Duodenal mucosa (tissue), 2 donors: ENCODE measurements at regions not wholly inside any gene's neighbourhood (a gene's known extent, or its start where the extent isn't known, plus 50 kb on each side); places are given as distances from the start of the nearest gene placed in this dataset.

Experiments used
- H3K27ac ChIP-seq: one replicate; pipeline ENCODE4 v1.7.0; 2013; ENCODE audit warnings: low read depth, low read length
- H3K27me3 ChIP-seq, 2 donors: one replicate each; pipeline ENCODE4 v1.7.0; 2013; ENCODE audit warnings: low read length in 2 of 2, control low read depth in 1 of 2; ENCODE audit not compliant: insufficient read depth in 2 of 2, control insufficient read depth in 1 of 2
- H3K36me3 ChIP-seq, 2 donors: one replicate each; pipeline ENCODE4 v1.7.0; 2013; ENCODE audit warnings: low read length in 2 of 2, control low read depth in 1 of 2; ENCODE audit not compliant: insufficient read depth in 2 of 2, control insufficient read depth in 1 of 2
- H3K4me1 ChIP-seq, 2 donors: one replicate each; pipeline ENCODE4 v1.7.0; 2013; ENCODE audit warnings: low read length in 2 of 2, control low read depth in 1 of 2; ENCODE audit not compliant: insufficient read depth in 2 of 2, control insufficient read depth in 1 of 2
- H3K4me3 ChIP-seq, 2 donors: one replicate each; pipeline ENCODE4 v1.7.0; 2013; ENCODE audit warnings: low read length in 2 of 2, low read depth in 1 of 2
- H3K9ac ChIP-seq, 2 donors: one replicate each; pipeline ENCODE4 v1.7.0; 2013; ENCODE audit warnings: low read length in 2 of 2, low read depth in 1 of 2
- H3K9me3 ChIP-seq, 2 donors: one replicate each; pipeline ENCODE4 v1.7.0; 2013; ENCODE audit warnings: low read length in 2 of 2, control low read depth in 1 of 2; ENCODE audit not compliant: control insufficient read depth in 1 of 2

DNA sequence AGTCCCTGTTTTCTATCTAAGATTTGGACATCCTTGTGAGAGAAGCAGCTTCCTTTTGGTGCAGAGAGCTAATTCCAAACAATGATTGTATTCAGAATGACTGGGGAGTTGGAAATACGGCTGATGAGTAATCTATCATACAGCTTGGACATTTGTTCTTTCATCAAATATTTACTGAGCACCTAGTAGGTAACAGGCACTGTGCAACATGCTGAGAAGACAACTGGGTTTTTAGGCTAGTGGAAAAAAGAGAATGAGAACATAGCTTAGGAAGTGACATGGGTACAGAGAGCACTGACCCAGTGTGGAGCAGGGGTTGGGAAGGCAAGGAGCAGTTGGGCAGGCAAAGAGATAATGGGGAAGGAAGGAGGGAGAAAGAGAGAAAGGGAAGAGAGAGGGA, 87.5 kb downstream of the TBX19 start:
- Histone ChIP-seq H3K9ac (no peak overlapping the region), H3K36me3 (no peaks in the 10 kb centered on the region), H3K4me3 (no peak overlapping the region), H3K27ac (no peak overlapping the region), H3K9me3 (no peaks in the 10 kb centered on the region), H3K27me3 (no peaks in the 10 kb centered on the region), H3K4me1 (no peaks in the 10 kb centered on the region)

DNA sequence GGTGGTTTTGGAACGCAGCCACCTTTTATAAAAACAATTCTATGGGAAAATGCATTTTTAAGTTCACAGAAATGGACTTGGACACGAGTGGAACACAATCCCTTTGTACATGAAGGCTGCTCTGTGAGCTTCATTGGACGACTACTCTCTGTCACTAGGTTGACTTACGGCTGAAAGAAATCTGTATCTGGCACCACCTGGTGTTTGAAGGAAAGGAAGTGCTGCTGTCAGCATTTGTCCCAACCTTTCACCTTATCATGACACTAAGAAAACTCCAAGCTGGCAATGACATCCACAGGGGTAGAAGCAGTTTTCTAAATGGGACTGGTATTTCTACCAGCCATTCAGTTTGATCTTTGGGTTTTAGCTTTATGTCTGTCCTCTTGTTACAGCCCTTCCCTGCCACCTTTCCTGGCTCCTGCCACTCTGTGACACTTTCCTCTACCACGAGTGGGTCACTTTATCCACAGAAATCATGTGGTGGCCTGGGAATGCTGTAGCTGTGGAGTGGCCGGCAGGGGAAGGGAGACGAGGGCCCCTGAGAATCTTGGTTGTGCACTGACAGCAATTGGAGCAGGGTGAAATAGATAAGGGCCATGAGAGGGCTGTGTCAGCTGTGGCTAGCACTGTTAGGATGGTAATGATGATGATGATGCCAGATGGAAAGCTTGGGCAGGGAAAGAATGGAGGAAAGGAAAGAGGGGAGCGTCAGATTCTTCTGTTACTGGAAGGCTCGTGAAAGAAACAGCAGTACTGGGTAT, 85.2 kb downstream of the TBX19 start:
- Histone ChIP-seq H3K27ac (no peak overlapping the region), H3K9me3 (no peaks in the 10 kb centered on the region), H3K36me3 (no peaks in the 10 kb centered on the region), H3K27me3 (no peaks in the 10 kb centered on the region), H3K4me1 (no peaks in the 10 kb centered on the region), H3K4me3 (no peak overlapping the region), H3K9ac (no peak overlapping the region)
